GM23248 (cell line): ENCODE measurements at regions not wholly inside any gene's neighbourhood (a gene's known extent, or its start where the extent isn't known, plus 50 kb on each side); places are given as distances from the start of the nearest gene placed in this dataset.

Source experiments
- EZH2 ChIP-seq: fragments of 200-600 bp; sonication (generic); IDR thresholded peaks from 2 replicates; pipeline ENCODE4 v1.6.1; 2018; ENCODE audit warnings: antibody characterized with exemption, mild to moderate bottlenecking; ENCODE audit not compliant: insufficient read depth, poor library complexity, severe bottlenecking
- EZH2phosphoT487 ChIP-seq: fragments of 200-600 bp; sonication (generic); IDR thresholded peaks from 2 replicates; pipeline ENCODE4 v1.6.1; 2018; ENCODE audit warnings: antibody characterized with exemption, moderate library complexity, mild to moderate bottlenecking, low read depth; ENCODE audit not compliant: insufficient read depth

GRCh38 chr13:39970177-39970846, 314.9 kb downstream of the COG6 start:
- TF ChIP-seq EZH2 (no peak), EZH2phosphoT487 (no peak)
